Retinal pigment epithelial cell (primary cell): ENCODE measurements at regions not wholly inside any gene's neighbourhood (a gene's known extent, or its start where the extent isn't known, plus 50 kb on each side); places are given as distances from the start of the nearest gene placed in this dataset.

Experiments
- DNase-seq: peaks from one replicate; pipeline ENCODE4 v3.0.0-alpha.2; 2010; ENCODE audit warnings: low read depth
- H3K4me3 ChIP-seq: 2 replicates; pipeline ENCODE4 v1.5.1; 2011; ENCODE audit warnings: mild to moderate bottlenecking, low read length, control low read depth, moderate library complexity
- CTCF ChIP-seq: conservative IDR thresholded peaks from 2 replicates; pipeline ENCODE4 v1.5.1; 2011; ENCODE audit warnings: low read depth, low read length, control low read depth, inconsistent platforms

GRCh38 chr11:128302425-128303186 lies 284.8 kb downstream of the ETS1 start:
- no peak for TF ChIP-seq CTCF
- no peak for DNase-seq
- H3K4me3 ChIP-seq: no peak overlapping the region

- no peak for TF ChIP-seq CTCF
- no peak for DNase-seq
- H3K4me3 ChIP-seq: no peak overlapping the region
Measured at GRCh38 chr11:128301756-128302155, 285.6 kb downstream of the ETS1 start.

- H3K4me3 ChIP-seq: no peak overlapping the region
- no peak for DNase-seq
Measured at GRCh38 chr11:128300785-128301184, 286.6 kb downstream of the ETS1 start.

GRCh38 chr11:128299132-128299726 lies 288.1 kb downstream of the ETS1 start:
- TF ChIP-seq CTCF: no peak
- H3K4me3 ChIP-seq: no peak overlapping the region
- DNase-seq: peak; percentile 77

More at GRCh38 chr11:128300785-128301184, 286.6 kb downstream of the ETS1 start:
- TF ChIP-seq CTCF: no peak

- TF ChIP-seq CTCF: no peak
- DNase-seq: no peak
- no peak overlapping the region for H3K4me3 ChIP-seq
Measured at GRCh38 chr11:128298271-128298670, 289.1 kb downstream of the ETS1 start.

GRCh38 chr11:128297805-128298204 lies 289.6 kb downstream of the ETS1 start:
- DNase-seq: no peak
- H3K4me3 ChIP-seq: no peak overlapping the region
- TF ChIP-seq CTCF: no peak
